ENCODE measurements at regions not wholly inside any gene's neighbourhood (a gene's known extent, or its start where the extent isn't known, plus 50 kb on each side); places are given as distances from the start of the nearest gene placed in this dataset.

DNA sequence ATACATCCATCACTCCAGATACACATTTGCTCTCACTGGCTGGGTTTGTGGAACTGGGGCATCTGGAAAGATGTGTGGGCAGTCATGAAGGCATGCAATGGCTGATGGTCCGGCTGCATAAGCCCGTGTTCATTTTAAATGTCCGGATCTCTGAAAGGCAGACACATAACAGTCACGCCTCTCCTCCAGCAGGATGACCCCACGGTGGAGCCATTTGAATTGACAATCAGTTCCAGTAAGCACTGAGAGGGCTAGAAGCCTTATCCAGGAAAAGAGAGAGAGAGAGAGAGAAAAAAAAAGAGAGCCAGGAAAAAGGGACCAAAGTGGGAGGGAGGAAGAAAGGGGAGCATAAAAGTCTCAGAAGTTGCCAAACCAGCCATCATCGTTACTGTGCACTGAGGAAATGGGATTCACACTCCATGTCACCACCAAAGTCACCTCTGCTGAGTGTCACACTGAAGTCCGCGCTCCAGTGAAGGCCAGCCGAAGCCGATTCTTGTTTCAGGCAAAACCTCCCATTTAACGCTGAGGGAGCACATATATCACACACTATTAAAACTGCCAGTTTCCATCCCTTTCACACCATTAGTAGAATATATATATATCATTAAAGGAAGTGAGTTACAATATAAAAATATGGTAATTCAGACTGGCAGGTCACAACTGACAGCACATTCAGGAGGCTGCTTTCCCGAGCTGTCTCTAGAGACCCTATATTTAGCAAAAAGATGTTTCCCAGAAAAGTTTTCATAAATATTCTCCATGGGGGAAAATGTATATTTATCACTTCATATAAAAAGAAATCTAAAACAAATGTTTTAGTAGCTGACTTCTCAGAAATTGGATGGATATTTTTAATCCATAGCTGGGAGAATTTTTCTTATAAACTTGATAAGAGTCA is 142.0 kb downstream of the ACTR3 start:
- H2AFZ ChIP-seq (ENCODE audit: low read depth, low read length), result no peak overlapping the region
- no peaks in the 10 kb centered on the region for H3K36me3 ChIP-seq (ENCODE audit: insufficient read depth, low read length)
- no peak overlapping the region for H3K9ac ChIP-seq (ENCODE audit: low read length)
- H3K4me3 ChIP-seq (ENCODE audit: low read length), result no peak overlapping the region
- H3K4me2 ChIP-seq (ENCODE audit: low read length), result no peak overlapping the region
- H3K9me2 ChIP-seq (ENCODE audit: insufficient read depth, low read length), result no peaks in the 10 kb centered on the region
- no peaks in the 10 kb centered on the region for H3F3A ChIP-seq (ENCODE audit: insufficient read depth, low read length, poor library complexity, severe bottlenecking)
- no peaks in the 10 kb centered on the region for H3K79me2 ChIP-seq (replicated peaks; ENCODE audit: insufficient read depth, low read length)
- no peaks in the 10 kb centered on the region for H4K20me1 ChIP-seq (ENCODE audit: insufficient read depth)
- TF ChIP-seq MXI1 (conservative IDR thresholded peaks at IDR 0.05; ENCODE audit: poor library complexity, severe bottlenecking) (no peak), RAD21 (conservative IDR thresholded peaks at IDR 0.05) (no peak), CTCF (IDR thresholded peaks at IDR 0.05; ENCODE audit: poor library complexity, severe bottlenecking) (no peak), POLR2AphosphoS5 (IDR thresholded peaks at IDR 0.05) (no peak), SMC3 (conservative IDR thresholded peaks at IDR 0.05; ENCODE audit: poor library complexity) (no peak), TAF1 (IDR thresholded peaks at IDR 0.05; ENCODE audit: low read depth) (no peak), EZH2 (IDR thresholded peaks at IDR 0.05; ENCODE audit: borderline replicate concordance, insufficient read depth, low read length, poor library complexity, severe bottlenecking) (no peak)
- TF ChIP-seq, protein P1, sequence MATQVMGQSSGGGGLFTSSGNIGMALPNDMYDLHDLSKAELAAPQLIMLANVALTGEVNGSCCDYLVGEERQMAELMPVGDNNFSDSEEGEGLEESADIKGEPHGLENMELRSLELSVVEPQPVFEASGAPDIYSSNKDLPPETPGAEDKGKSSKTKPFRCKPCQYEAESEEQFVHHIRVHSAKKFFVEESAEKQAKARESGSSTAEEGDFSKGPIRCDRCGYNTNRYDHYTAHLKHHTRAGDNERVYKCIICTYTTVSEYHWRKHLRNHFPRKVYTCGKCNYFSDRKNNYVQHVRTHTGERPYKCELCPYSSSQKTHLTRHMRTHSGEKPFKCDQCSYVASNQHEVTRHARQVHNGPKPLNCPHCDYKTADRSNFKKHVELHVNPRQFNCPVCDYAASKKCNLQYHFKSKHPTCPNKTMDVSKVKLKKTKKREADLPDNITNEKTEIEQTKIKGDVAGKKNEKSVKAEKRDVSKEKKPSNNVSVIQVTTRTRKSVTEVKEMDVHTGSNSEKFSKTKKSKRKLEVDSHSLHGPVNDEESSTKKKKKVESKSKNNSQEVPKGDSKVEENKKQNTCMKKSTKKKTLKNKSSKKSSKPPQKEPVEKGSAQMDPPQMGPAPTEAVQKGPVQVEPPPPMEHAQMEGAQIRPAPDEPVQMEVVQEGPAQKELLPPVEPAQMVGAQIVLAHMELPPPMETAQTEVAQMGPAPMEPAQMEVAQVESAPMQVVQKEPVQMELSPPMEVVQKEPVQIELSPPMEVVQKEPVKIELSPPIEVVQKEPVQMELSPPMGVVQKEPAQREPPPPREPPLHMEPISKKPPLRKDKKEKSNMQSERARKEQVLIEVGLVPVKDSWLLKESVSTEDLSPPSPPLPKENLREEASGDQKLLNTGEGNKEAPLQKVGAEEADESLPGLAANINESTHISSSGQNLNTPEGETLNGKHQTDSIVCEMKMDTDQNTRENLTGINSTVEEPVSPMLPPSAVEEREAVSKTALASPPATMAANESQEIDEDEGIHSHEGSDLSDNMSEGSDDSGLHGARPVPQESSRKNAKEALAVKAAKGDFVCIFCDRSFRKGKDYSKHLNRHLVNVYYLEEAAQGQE (IDR thresholded peaks at IDR 0.05; ENCODE audit: borderline replicate concordance), result no peak
- H3K27ac ChIP-seq (ENCODE audit: low read length), result no peak overlapping the region
- H3K27me3 ChIP-seq (ENCODE audit: insufficient read depth, low read depth, low read length), result no peaks in the 10 kb centered on the region
- H3K9me3 ChIP-seq (ENCODE audit: low read length), result no peaks in the 10 kb centered on the region

DNA sequence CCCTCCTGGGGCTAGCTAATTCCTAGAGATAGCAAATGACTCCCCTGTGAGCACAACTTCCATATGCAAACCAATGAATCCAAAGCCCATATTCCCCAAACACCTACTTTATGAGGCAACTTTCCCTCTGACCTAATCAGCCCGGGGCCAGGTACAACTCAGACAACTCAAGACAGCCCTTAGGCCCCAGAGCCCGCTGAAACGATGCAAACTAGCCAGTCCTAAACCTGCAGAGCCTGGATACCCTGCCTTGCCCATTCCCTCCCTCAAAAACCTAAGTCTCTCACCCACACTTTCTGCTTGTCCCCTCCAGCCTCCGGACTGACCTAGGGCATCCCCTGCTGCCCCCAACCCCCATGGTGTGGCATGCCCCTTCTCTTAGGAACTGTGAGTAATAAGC is 142.8 kb downstream of the ACTR3 start:
- H3K27ac ChIP-seq (ENCODE audit: low read length), result no peak overlapping the region
- no peak overlapping the region for H2AFZ ChIP-seq (ENCODE audit: low read depth, low read length)
- no peak overlapping the region for H3K4me3 ChIP-seq (ENCODE audit: low read length)
- H3K9me3 ChIP-seq (ENCODE audit: low read length), result no peaks in the 10 kb centered on the region
- H3K4me2 ChIP-seq (ENCODE audit: low read length), result no peak overlapping the region
- H3F3A ChIP-seq (ENCODE audit: insufficient read depth, low read length, poor library complexity, severe bottlenecking), result no peaks in the 10 kb centered on the region
- no peaks in the 10 kb centered on the region for H3K36me3 ChIP-seq (ENCODE audit: insufficient read depth, low read length)
- H3K9ac ChIP-seq (ENCODE audit: low read length), result no peak overlapping the region
- H3K79me2 ChIP-seq (replicated peaks; ENCODE audit: insufficient read depth, low read length), result no peaks in the 10 kb centered on the region
- TF ChIP-seq POLR2AphosphoS5 (IDR thresholded peaks at IDR 0.05), result no peak
- TF ChIP-seq EP300 (conservative IDR thresholded peaks at IDR 0.05; ENCODE audit: poor library complexity, severe bottlenecking), result no peak
- no peak for TF ChIP-seq EZH2 (IDR thresholded peaks at IDR 0.05; ENCODE audit: borderline replicate concordance, insufficient read depth, low read length, poor library complexity, severe bottlenecking)
- TF ChIP-seq, protein P1 (IDR thresholded peaks at IDR 0.05; ENCODE audit: borderline replicate concordance), result no peak
- TF ChIP-seq RAD21 (conservative IDR thresholded peaks at IDR 0.05), result no peak
- TF ChIP-seq TAF1 (IDR thresholded peaks at IDR 0.05; ENCODE audit: low read depth), result no peak
- TF ChIP-seq CTCF (IDR thresholded peaks at IDR 0.05; ENCODE audit: poor library complexity, severe bottlenecking), result no peak
- no peak for TF ChIP-seq MXI1 (conservative IDR thresholded peaks at IDR 0.05; ENCODE audit: poor library complexity, severe bottlenecking)
- TF ChIP-seq SMC3 (conservative IDR thresholded peaks at IDR 0.05; ENCODE audit: poor library complexity), result no peak
- no peaks in the 10 kb centered on the region for H3K9me2 ChIP-seq (ENCODE audit: insufficient read depth, low read length)
- no peaks in the 10 kb centered on the region for H3K27me3 ChIP-seq (ENCODE audit: insufficient read depth, low read depth, low read length)
- H4K20me1 ChIP-seq (ENCODE audit: insufficient read depth), result no peaks in the 10 kb centered on the region
